Esophagus squamous epithelium (tissue), 4 donors: ENCODE measurements at regions not wholly inside any gene's neighbourhood (a gene's known extent, or its start where the extent isn't known, plus 50 kb on each side); places are given as distances from the start of the nearest gene placed in this dataset.

ENCODE experiments used
- CTCF ChIP-seq, 6 experiments: fragments of 450-650 bp in 4 of 6; fragments of 200-600 bp in 2 of 6; sonication (generic) in 2 of 6; IDR thresholded peaks; one replicate each; pipeline ENCODE4 v1.5.1; 2016 to 2019; ENCODE audit warnings: antibody characterized with exemption in 6 of 6, mild to moderate bottlenecking in 4 of 6, moderate library complexity in 4 of 6
- POLR2A ChIP-seq, 4 donors: fragments of 450-650 bp; IDR thresholded peaks; one replicate each; pipeline ENCODE4 v1.6.1; 2017; ENCODE audit warnings: antibody characterized with exemption in 4 of 4, mild to moderate bottlenecking in 4 of 4, moderate library complexity in 3 of 4

- TF ChIP-seq POLR2A (IDR thresholded peaks at IDR 0.05) (no peak), CTCF (IDR thresholded peaks at IDR 0.05) (no peak)
Observed at GRCh38 chr10:75291805-75292204, 56.0 kb upstream of the COMTD1 start.
